HG03342 (cell line): ENCODE measurements at regions not wholly inside any gene's neighbourhood (a gene's known extent, or its start where the extent isn't known, plus 50 kb on each side); places are given as distances from the start of the nearest gene placed in this dataset.

Source experiments
- ATAC-seq: cut with Tn5 transposase; IDR thresholded peaks from one replicate; pipeline ENCODE4 v1.9.1; 2021; ENCODE audit warnings: mild to moderate bottlenecking, moderate library complexity; ENCODE audit not compliant: unreplicated experiment

- ATAC-seq = no peak
Observed at GRCh38 chr16:26645614-26646013, 421.1 kb upstream of the C16orf82 start.

- no peak for ATAC-seq
Observed at GRCh38 chr16:26647870-26648269, 418.9 kb upstream of the C16orf82 start.

GRCh38 chr16:26648851-26649250, 417.9 kb upstream of the C16orf82 start:
- no peak for ATAC-seq

GRCh38 chr16:26649381-26650045, 417.2 kb upstream of the C16orf82 start:
- ATAC-seq = no peak

GRCh38 chr16:26651464-26651863, 415.3 kb upstream of the C16orf82 start:
- no peak for ATAC-seq

GRCh38 chr16:26651884-26652283, 414.8 kb upstream of the C16orf82 start:
- no peak for ATAC-seq

GRCh38 chr16:26658486-26658885, 408.2 kb upstream of the C16orf82 start:
- ATAC-seq = no peak

- no peak for ATAC-seq
Observed at GRCh38 chr16:26658915-26659314, 407.8 kb upstream of the C16orf82 start.

GRCh38 chr16:26664086-26664485, 402.6 kb upstream of the C16orf82 start:
- no peak for ATAC-seq

GRCh38 chr16:26665166-26665939, 401.4 kb upstream of the C16orf82 start:
- no peak for ATAC-seq

- ATAC-seq = no peak
Observed at GRCh38 chr16:26666486-26666885, 400.2 kb upstream of the C16orf82 start.

GRCh38 chr16:26667307-26667706, 399.4 kb upstream of the C16orf82 start:
- no peak for ATAC-seq

GRCh38 chr16:26668026-26668425, 398.7 kb upstream of the C16orf82 start:
- ATAC-seq = no peak

- no peak for ATAC-seq
Observed at GRCh38 chr16:26672206-26672605, 394.5 kb upstream of the C16orf82 start.

- no peak for ATAC-seq
Observed at GRCh38 chr16:26673011-26673410, 393.7 kb upstream of the C16orf82 start.

GRCh38 chr16:26680671-26681070, 386.1 kb upstream of the C16orf82 start:
- ATAC-seq = no peak

GRCh38 chr16:26688105-26688504, 378.6 kb upstream of the C16orf82 start:
- ATAC-seq = no peak

- no peak for ATAC-seq
Observed at GRCh38 chr16:26688699-26689098, 378.0 kb upstream of the C16orf82 start.

GRCh38 chr16:26692658-26693057, 374.1 kb upstream of the C16orf82 start:
- ATAC-seq = no peak

GRCh38 chr16:26697807-26698206, 368.9 kb upstream of the C16orf82 start:
- no peak for ATAC-seq

- no peak for ATAC-seq
Observed at GRCh38 chr16:26700250-26700649, 366.5 kb upstream of the C16orf82 start.

GRCh38 chr16:26701243-26701886, 365.4 kb upstream of the C16orf82 start:
- ATAC-seq = peak; percentile 63
